Heart left ventricle (tissue), 16 donors: ENCODE measurements at regions not wholly inside any gene's neighbourhood (a gene's known extent, or its start where the extent isn't known, plus 50 kb on each side); places are given as distances from the start of the nearest gene placed in this dataset.

Experiments
- ATAC-seq, 4 donors: fragments of 200-7000 bp; cut with Tn5 transposase; one replicate each; pipeline ENCODE4 v1.9.1; 2020 to 2022; ENCODE audit warnings: moderate library complexity in 4 of 4, mild to moderate bottlenecking in 3 of 4, moderate number of reproducible peaks in 1 of 4
- DNase-seq, 5 donors: peaks; one replicate each; pipeline ENCODE4 v3.0.0-alpha.2; 2020
- H3K27ac ChIP-seq, 12 donors: fragments of 200-600 bp; sonication (generic) in 4 of 12; one replicate each; pipeline versions ENCODE4 v1.5.0 to v1.8.0; 2016 to 2022; ENCODE audit warnings: mild to moderate bottlenecking in 2 of 12
- H3K27me3 ChIP-seq, 9 donors: fragments of 200-600 bp; sonication (generic) in 2 of 9; one replicate each; pipeline versions ENCODE4 v1.5.1 to v1.8.0; 2016 to 2022; ENCODE audit warnings: mild to moderate bottlenecking in 3 of 9
- H3K36me3 ChIP-seq, 9 donors: fragments of 200-600 bp; sonication (generic) in 2 of 9; one replicate each; pipeline versions ENCODE4 v1.5.0 to v1.8.0; 2018 to 2022; ENCODE audit warnings: mild to moderate bottlenecking in 2 of 9
- H3K4me1 ChIP-seq, 12 donors: fragments of 200-600 bp; sonication (generic) in 4 of 12; one replicate each; pipeline versions ENCODE4 v1.5.0 to v1.8.0; 2016 to 2022; ENCODE audit warnings: mild to moderate bottlenecking in 3 of 12
- H3K4me3 ChIP-seq, 12 donors: fragments of 200-600 bp; sonication (generic) in 4 of 12; one replicate each; pipeline versions ENCODE4 v1.5.0 to v1.8.0; 2017 to 2022; ENCODE audit warnings: mild to moderate bottlenecking in 9 of 12, moderate library complexity in 4 of 12
- H3K9me3 ChIP-seq, 12 donors: fragments of 200-600 bp; sonication (generic) in 4 of 12; one replicate each; pipeline versions ENCODE4 v1.5.0 to v1.8.0; 2016 to 2022; ENCODE audit warnings: mild to moderate bottlenecking in 1 of 12
- CTCF ChIP-seq, 12 donors: fragments of 200-600 bp; sonication (generic) in 4 of 12; IDR thresholded peaks; one replicate each; pipeline versions ENCODE4 v1.5.0 to v1.8.0; 2018 to 2022; ENCODE audit warnings: antibody characterized with exemption in 12 of 12, mild to moderate bottlenecking in 5 of 12
- POLR2A ChIP-seq, 2 donors: fragments of 450-650 bp; IDR thresholded peaks; one replicate each; pipeline ENCODE4 v1.6.1; 2017; ENCODE audit warnings: antibody characterized with exemption in 2 of 2, mild to moderate bottlenecking in 2 of 2, moderate library complexity in 2 of 2
- WGBS, 4 donors: extraction: QIAGEN DNeasy Blood & Tissue Kit in 2 of 4; methylation state at CpG; one replicate each; pipeline versions ENCODE4 v1.1.5 to v1.1.7; 2013 to 2018; 5-methylcytosine and 5-hydroxymethylcytosine counted together
- intact Hi-C, 10 donors: fragments of 100-400 bp; cut with DNase I; formaldehyde crosslinking; loops; one replicate each; pipeline versions ENCODE4 v1.11.1 to v1.14.2; 2022
- donor health status: ischemic (EF 13 %, LVEDD 7.1; RV severe dilation, severe dysfunction).
- donor health status: healthy with polysubstance abuse.
- donor health status: DM: no; HTN: yes; CAD: no.
- donor health status: DM: no; HTN: no; CAD: no.
- donor health status: ischemic (EF 25% LVEDD 6.9; RV normal size, moderate dysfunction).
- donor health status: ischemic (EF 25% LVEDD 5.7; RV mildly dilated, moderate dysfunction).
- donor health status: healthy.
- donor health status: DM: yes; HTN: yes; CAD: no.
- donor health status: ischemic (EF 35%, LVEDD 5.7; RV mildly dilated, moderate dysfunction).
- donor health status: nonischemic (EF 11% LVEDD 7.7; RV severe dilation, severe dysfunction).
- donor health status: DM: yes; HTN: yes; CAD: no.
- donor health status: PGD.
- donor health status: ischemic (EF 29% LVEDD 5.4; RV normal size, mild dysfunction).
- donor health status: nonischemic (EF 23%, LVEDD 6.1; RV moderate dilation, normal function).

GRCh38 chr13:39107561-39107960, 69.3 kb downstream of the NHLRC3 start:
- Histone ChIP-seq H3K4me1 (peaks cover 0 to 24% (median 4%) of the 10 kb centered on the region in 12 donors), H3K27ac (no peak overlapping the region)
- ATAC-seq: no peak

GRCh38 chr13:39108783-39109182, 70.5 kb downstream of the NHLRC3 start:
- H3K9me3 ChIP-seq: peaks cover 0 to 8% (median 0%) of the 10 kb centered on the region in 12 donors
- H3K27ac ChIP-seq: no peak overlapping the region
- WGBS, 4 donors: 41 to 57% (median 49%) methylated on average over 2 of the region's 2 CpGs
- DNase-seq (no peak), ATAC-seq (no peak)
- TF ChIP-seq CTCF (IDR thresholded peaks at IDR 0.05) (no peak), POLR2A (IDR thresholded peaks at IDR 0.05) (no peak)
- H3K4me1 ChIP-seq: peaks cover 0 to 24% (median 4%) of the 10 kb centered on the region in 12 donors
- intact Hi-C loops: no loop called here
- no peaks in the 10 kb centered on the region for H3K27me3 ChIP-seq
- H3K36me3 ChIP-seq: no peaks in the 10 kb centered on the region
- H3K4me3 ChIP-seq: no peak overlapping the region

More at GRCh38 chr13:39107561-39107960, 69.3 kb downstream of the NHLRC3 start:
- Histone ChIP-seq H3K36me3 (no peaks in the 10 kb centered on the region), H3K27me3 (no peaks in the 10 kb centered on the region), H3K9me3 (peaks cover 0 to 6% (median 0%) of the 10 kb centered on the region in 12 donors), H3K4me3 (no peak overlapping the region)
- 73 to 85% (median 76%) methylated on average over 4 of the region's 4 CpGs for WGBS, 4 donors
- DNase-seq: no peak
- TF ChIP-seq CTCF (IDR thresholded peaks at IDR 0.05) (no peak), POLR2A (IDR thresholded peaks at IDR 0.05) (no peak)
- intact Hi-C loops: no loop called here

- WGBS, 4 donors: 60 to 84% (median 66%) methylated on average over 2 of the region's 2 CpGs
- H3K9me3 ChIP-seq: peaks cover 0 to 16% (median 0%) of the 10 kb centered on the region in 12 donors
- no peaks in the 10 kb centered on the region for H3K27me3 ChIP-seq
- no peaks in the 10 kb centered on the region for H3K36me3 ChIP-seq
- DNase-seq (peak in 1 of 5 donors; percentile 23), ATAC-seq (peak; percentile 62 to 77 (median 67))
- H3K4me1 ChIP-seq: peaks cover 0 to 24% (median 4%) of the 10 kb centered on the region in 12 donors
- TF ChIP-seq CTCF (IDR thresholded peaks at IDR 0.05): no peak
- no peak for TF ChIP-seq POLR2A (IDR thresholded peaks at IDR 0.05)
- H3K4me3 ChIP-seq: no peak overlapping the region
- intact Hi-C loops: no loop called here
- H3K27ac ChIP-seq: peak overlapping the region in 9 of 12 donors; percentile 31 to 75 (median 54)
These were observed 72.4 kb downstream of the NHLRC3 start for GRCh38 chr13:39110518-39111097.

GRCh38 chr13:39111145-39111544, 72.9 kb downstream of the NHLRC3 start:
- intact Hi-C loops: no loop called here
- peak; percentile 90 to 92 (median 91) for ATAC-seq
- 0 to 9% (median 0%) methylated on average over 2 of the region's 2 CpGs for whole genome bisulfite sequencing, 4 donors
- TF ChIP-seq POLR2A (IDR thresholded peaks at IDR 0.05) (no peak), CTCF (IDR thresholded peaks at IDR 0.05) (no peak)
- H3K9me3 ChIP-seq: peaks cover 0 to 18% (median 0%) of the 10 kb centered on the region in 12 donors
- no peak for DNase-seq
- no peaks in the 10 kb centered on the region for H3K27me3 ChIP-seq
- H3K4me3 ChIP-seq: no peak overlapping the region
- H3K4me1 ChIP-seq: peaks cover 0 to 24% (median 4%) of the 10 kb centered on the region in 12 donors
- peak overlapping the region in 9 of 12 donors; percentile 30 to 75 (median 54) for H3K27ac ChIP-seq
- no peaks in the 10 kb centered on the region for H3K36me3 ChIP-seq
